OCI-LY7 (cell line): ENCODE measurements at regions not wholly inside any gene's neighbourhood (a gene's known extent, or its start where the extent isn't known, plus 50 kb on each side); places are given as distances from the start of the nearest gene placed in this dataset.

ENCODE experiments used
- CTCF ChIP-seq: fragments of 200-600 bp; sonication (generic); conservative IDR thresholded peaks from 2 replicates; pipeline ENCODE4 v1.5.1; 2014; ENCODE audit warnings: mild to moderate bottlenecking, antibody characterized with exemption, low read length, moderate library complexity, mixed read lengths
- EZH2phosphoT487 ChIP-seq: fragments of 200-600 bp; sonication (generic); IDR thresholded peaks from 2 replicates; pipeline ENCODE4 v1.6.1; 2018; ENCODE audit warnings: low read depth, borderline replicate concordance, mild to moderate bottlenecking, mixed run types, antibody characterized with exemption, low read length, moderate library complexity, mixed read lengths

- no peak for TF ChIP-seq CTCF
- TF ChIP-seq EZH2phosphoT487 = no peak
Observed at GRCh38 chr3:163753033-163753432, 1325.3 kb downstream of the SI start.
